Dendritic cell treated with granulocyte-macrophage colony-stimulating factor and Interleukin-4, amounts not matched to agents 40 ng/mL and 50 ng/mL, for 4 days (primary cell): ENCODE measurements at regions not wholly inside any gene's neighbourhood (a gene's known extent, or its start where the extent isn't known, plus 50 kb on each side); places are given as distances from the start of the nearest gene placed in this dataset.

Source experiments
- H3K27ac Mint-ChIP-seq: one replicate; pipeline ENCODE4 v1.8.0; 2022; ENCODE audit warnings: mild to moderate bottlenecking, mixed read lengths
- H3K27me3 Mint-ChIP-seq: one replicate; pipeline ENCODE4 v1.8.0; 2022; ENCODE audit warnings: mild to moderate bottlenecking, mixed read lengths
- H3K36me3 Mint-ChIP-seq: one replicate; pipeline ENCODE4 v1.8.0; 2022; ENCODE audit warnings: low read depth, mixed read lengths
- H3K4me1 Mint-ChIP-seq: one replicate; pipeline ENCODE4 v1.8.0; 2022; ENCODE audit warnings: low read depth, mixed read lengths
- H3K4me3 Mint-ChIP-seq: one replicate; pipeline ENCODE4 v1.8.0; 2022; ENCODE audit warnings: mild to moderate bottlenecking, moderate library complexity, mixed read lengths
- H3K9me3 Mint-ChIP-seq: one replicate; pipeline ENCODE4 v1.8.0; 2022; ENCODE audit warnings: mixed read lengths
- intact Hi-C: fragments of 100-400 bp; cut with micrococcal nuclease; formaldehyde crosslinking; loops from one replicate; pipeline ENCODE4 v1.15.0; 2022

DNA sequence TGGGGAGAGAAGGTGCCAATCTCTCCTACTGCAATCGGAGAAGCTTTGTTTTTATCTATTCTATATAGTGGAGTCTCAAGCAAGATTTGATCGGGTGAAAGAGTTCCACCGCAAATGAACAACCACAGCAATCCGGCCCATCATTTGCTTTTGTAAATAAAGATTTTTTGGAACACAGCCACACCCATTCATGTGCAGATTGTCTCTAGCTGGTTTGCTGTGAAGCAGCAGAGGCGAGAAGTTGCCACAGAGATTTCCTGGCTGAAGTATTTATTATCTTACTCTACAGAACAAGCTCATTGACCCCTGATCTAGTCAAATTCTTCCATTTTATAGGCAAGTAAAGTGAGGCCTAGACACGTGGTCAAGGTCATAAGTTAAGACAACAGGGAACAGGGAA lies 195.5 kb upstream of the TNRC6C start:
- H3K36me3 Mint-ChIP-seq, result no peaks in the 10 kb centered on the region
- no peaks in the 10 kb centered on the region for H3K4me1 Mint-ChIP-seq
- no peak overlapping the region for H3K4me3 Mint-ChIP-seq
- intact Hi-C loops, result no loop called here
- no peak overlapping the region for H3K27ac Mint-ChIP-seq
- H3K9me3 Mint-ChIP-seq, result no peaks in the 10 kb centered on the region
- peaks cover 27% of the 10 kb centered on the region for H3K27me3 Mint-ChIP-seq

DNA sequence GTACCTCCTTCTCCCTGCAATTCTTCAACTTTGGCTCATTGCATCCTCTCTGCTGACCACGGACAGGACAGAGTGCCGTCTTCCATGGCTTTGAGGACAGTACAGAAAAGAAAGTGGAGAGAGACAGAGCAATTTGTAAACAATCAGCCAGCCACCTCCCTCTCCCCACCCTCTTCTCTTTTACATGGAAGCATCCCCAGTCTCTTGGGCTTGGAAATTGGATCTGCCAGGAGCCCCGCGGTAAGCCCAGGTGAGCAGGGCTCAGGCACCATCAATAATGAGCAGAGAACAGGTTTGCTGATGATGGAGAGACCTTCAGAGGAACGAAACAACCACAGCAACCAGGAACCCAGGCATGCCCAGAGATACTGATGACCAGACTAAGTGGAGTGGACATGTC lies 194.9 kb upstream of the TNRC6C start:
- H3K9me3 Mint-ChIP-seq, result no peaks in the 10 kb centered on the region
- intact Hi-C loops, result no loop called here
- H3K4me3 Mint-ChIP-seq, result no peak overlapping the region
- no peaks in the 10 kb centered on the region for H3K36me3 Mint-ChIP-seq
- no peaks in the 10 kb centered on the region for H3K4me1 Mint-ChIP-seq
- H3K27ac Mint-ChIP-seq, result no peak overlapping the region
- H3K27me3 Mint-ChIP-seq, result peaks cover 28% of the 10 kb centered on the region

DNA sequence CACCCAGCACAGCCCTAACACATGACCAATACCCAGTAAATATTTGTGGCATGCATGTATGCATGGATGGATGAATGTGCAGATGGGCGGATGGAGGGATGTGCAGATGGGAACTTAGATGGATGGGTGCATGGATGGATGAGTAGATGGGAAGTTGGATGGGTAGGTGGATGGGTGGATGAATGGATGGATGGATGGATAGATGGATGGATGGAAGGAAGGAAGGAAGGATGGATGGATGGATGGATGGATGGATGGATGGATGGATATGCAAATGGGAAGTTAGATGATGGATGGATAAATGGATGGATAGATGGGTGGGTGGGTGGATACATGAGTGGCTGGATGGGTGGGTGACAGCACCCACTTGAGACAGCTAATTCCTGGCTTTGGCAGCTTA lies 193.2 kb upstream of the TNRC6C start:
- peaks cover 38% of the 10 kb centered on the region for H3K27me3 Mint-ChIP-seq
- H3K4me3 Mint-ChIP-seq, result no peak overlapping the region
- intact Hi-C loops, result no loop called here
- no peaks in the 10 kb centered on the region for H3K36me3 Mint-ChIP-seq
- H3K9me3 Mint-ChIP-seq, result no peaks in the 10 kb centered on the region
- H3K27ac Mint-ChIP-seq, result no peak overlapping the region
- H3K4me1 Mint-ChIP-seq, result no peaks in the 10 kb centered on the region

DNA sequence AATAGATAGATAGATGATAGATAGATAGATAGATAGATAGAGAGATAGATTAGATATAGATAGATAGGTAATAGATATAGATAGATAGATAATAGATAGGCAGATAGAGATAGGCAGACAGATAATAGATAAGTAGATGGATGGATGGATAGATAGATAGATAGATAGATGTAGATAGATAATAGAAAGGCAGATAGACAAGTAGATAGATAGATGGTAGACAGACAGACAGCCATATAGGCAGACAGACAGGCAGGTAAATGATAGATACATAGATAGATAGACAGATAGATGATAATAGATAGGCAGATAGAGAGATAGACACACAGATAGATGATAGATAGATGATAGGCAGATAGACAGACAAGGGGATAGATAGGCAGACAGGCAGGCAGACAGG lies 191.4 kb upstream of the TNRC6C start:
- Mint-ChIP-seq H3K36me3 (no peaks in the 10 kb centered on the region), H3K4me1 (peaks cover under 1% of the 10 kb centered on the region), H3K27me3 (peaks cover 50% of the 10 kb centered on the region), H3K27ac (no peak overlapping the region), H3K4me3 (no peak overlapping the region), H3K9me3 (no peaks in the 10 kb centered on the region)
- intact Hi-C loops, result no loop called here

DNA sequence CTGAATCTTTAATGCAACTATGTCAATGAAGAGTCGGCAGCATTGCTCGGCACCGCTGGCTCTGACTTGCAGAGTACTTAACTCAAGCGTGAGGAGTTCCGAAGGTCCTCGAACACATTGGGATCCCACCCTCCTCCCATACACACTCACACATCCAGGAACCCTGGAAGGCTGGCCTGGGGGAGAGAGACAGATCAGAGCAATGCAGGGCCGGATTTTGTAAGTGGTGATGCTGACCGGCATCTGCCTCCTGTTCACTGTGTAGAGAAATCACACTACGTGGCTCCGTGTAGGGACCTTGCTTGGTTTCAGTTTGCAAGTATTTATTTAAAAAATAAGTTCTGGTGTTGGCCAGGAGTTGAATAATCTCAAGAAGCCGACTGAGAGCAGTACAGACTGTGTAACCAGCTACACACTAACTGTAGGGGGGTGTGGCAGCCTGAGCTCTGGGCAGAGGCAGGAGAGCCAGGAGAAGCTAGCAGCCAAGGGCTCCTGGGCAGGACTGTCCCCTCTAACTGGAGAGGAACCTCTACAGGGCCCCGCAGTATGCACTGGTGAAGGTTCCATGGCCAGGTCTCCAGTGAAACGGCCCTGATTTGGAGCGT lies 190.2 kb upstream of the TNRC6C start:
- Mint-ChIP-seq H3K27ac (no peak overlapping the region), H3K27me3 (peaks cover 62% of the 10 kb centered on the region), H3K9me3 (no peaks in the 10 kb centered on the region), H3K4me1 (peaks cover 10% of the 10 kb centered on the region), H3K36me3 (no peaks in the 10 kb centered on the region), H3K4me3 (no peak overlapping the region)
- intact Hi-C loops, result no loop called here

DNA sequence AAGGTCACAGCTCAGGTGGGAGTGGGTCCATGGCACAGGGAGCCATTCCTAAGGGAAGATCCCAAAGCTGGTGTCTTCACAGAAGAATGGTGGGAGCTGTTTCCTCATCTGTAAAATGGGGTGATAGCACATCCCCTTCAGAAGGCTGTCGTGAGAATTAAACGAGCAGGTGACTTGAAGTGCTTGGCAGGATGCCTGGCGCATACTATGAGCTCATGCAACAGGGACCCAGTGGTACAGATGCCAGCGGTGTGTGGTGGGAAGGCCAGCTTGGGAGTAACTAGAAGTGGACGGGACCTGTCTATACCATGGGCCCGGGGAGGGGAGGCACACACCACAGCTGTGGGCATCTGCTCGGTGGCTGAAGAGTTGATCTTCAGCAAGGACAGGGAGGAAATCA lies 189.3 kb upstream of the TNRC6C start:
- intact Hi-C loops, result no loop called here
- no peak overlapping the region for H3K27ac Mint-ChIP-seq
- no peaks in the 10 kb centered on the region for H3K36me3 Mint-ChIP-seq
- H3K9me3 Mint-ChIP-seq, result no peaks in the 10 kb centered on the region
- H3K4me1 Mint-ChIP-seq, result peaks cover 10% of the 10 kb centered on the region
- H3K27me3 Mint-ChIP-seq, result peaks cover 63% of the 10 kb centered on the region
- no peak overlapping the region for H3K4me3 Mint-ChIP-seq

DNA sequence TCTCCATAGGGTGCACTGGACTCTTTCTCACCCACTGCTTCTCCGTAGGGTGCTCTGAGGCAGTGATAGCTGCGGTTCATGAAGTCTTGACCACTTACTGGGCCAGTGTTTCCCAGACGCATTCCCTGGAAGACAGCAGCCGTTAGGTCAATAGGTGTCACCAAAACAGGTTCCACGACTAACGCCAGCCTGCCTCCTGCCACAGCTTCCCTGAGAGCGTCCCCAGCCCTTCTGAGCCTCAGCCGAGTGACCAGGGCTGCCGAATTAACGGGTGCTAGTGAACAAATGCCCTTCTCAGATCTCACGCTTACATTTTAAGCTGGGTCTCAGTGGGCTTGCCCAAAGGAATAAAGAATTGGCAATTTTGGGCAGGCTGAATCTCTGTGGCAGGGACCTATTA lies 188.7 kb upstream of the TNRC6C start:
- no peak overlapping the region for H3K27ac Mint-ChIP-seq
- intact Hi-C loops, result no loop called here
- H3K27me3 Mint-ChIP-seq, result peaks cover 67% of the 10 kb centered on the region

DNA sequence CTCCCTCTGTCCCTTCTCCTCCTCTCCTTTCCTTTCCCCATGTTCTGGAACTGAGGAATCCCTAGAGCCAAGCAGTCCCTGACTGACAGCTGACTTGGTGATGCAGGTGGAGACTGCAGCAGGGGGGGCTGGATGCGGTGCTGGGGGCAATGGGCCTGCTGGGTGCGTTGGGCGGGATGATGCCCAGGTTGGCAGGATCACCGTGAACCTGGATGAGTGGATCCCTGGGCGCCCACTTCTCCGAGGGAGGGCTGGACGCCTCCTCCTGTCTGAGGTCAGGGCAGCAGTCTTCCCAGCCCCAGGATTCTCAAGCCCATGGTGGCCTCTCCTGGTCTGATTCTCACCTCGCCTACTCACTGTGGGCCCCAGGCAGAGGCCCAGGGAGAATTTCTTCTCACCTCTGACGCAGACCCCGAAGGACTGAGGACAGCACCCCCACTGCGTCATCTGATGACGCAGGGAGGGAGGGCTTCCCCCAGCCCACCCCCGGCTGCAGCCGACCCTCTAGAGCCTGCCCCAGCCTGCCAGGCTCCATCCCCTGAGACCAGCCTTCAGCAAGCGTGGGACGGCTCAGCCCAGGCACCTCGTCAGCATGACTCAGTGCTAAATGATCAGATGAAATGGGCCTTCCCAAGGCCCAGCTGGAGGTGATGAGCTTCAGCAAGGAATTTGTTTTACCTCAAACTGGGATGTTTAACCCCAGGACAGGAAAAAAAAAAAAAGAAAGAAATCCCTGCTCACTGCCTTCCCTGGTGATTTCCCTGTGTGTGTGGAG lies 188.0 kb upstream of the TNRC6C start:
- Mint-ChIP-seq H3K4me1 (peaks cover 10% of the 10 kb centered on the region), H3K9me3 (no peaks in the 10 kb centered on the region), H3K27me3 (peaks cover 61% of the 10 kb centered on the region), H3K27ac (no peak overlapping the region), H3K4me3 (no peak overlapping the region), H3K36me3 (no peaks in the 10 kb centered on the region)
- intact Hi-C loops, result no loop called here

More for the DNA sequence above, 188.7 kb upstream of the TNRC6C start:
- no peak overlapping the region for H3K4me3 Mint-ChIP-seq
- H3K36me3 Mint-ChIP-seq, result no peaks in the 10 kb centered on the region
- H3K4me1 Mint-ChIP-seq, result peaks cover 10% of the 10 kb centered on the region
- no peaks in the 10 kb centered on the region for H3K9me3 Mint-ChIP-seq

DNA sequence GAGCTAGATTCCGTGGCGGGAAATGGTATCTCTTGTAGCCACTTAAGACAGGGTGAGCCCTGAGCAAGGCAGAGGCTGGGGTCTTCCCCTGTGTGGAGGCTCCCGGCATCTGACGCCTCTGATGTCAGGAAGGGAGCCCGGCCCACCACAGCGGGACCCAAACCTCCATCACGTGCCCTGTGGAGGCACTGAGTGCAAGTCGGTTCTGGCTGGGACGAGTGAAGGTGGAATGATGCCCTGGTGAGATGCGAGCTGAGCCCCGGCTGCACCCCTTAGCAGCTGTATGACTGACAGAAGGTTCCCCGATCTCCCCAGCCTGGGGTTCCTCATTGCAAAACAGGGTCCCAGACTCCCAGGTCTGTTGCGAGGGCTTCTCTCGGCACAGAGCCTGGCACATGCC lies 187.4 kb upstream of the TNRC6C start:
- no peaks in the 10 kb centered on the region for H3K36me3 Mint-ChIP-seq
- no peak overlapping the region for H3K27ac Mint-ChIP-seq
- H3K27me3 Mint-ChIP-seq, result peaks cover 61% of the 10 kb centered on the region
- H3K4me3 Mint-ChIP-seq, result no peak overlapping the region
- peaks cover 10% of the 10 kb centered on the region for H3K4me1 Mint-ChIP-seq
- H3K9me3 Mint-ChIP-seq, result no peaks in the 10 kb centered on the region
- intact Hi-C loops, result no loop called here

DNA sequence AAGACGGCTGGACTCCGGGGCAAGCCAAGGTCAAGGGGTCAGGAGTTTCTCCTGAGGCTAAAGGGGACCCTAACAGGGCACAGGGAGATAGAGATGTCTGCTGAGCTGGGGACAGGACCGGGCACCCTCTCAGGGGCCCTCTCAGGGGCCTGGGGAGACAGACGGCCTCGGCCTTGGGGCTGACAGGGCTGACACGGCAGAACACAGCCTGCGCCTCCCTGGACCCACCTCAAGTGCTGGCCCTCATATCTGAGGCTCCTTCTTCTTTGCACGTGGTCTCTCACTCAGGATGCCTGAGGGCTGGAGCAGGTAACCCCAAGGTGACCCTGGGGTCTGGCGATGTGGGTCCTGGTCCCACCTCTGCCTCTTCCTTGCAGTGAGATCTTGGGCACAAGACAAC lies 186.9 kb upstream of the TNRC6C start:
- Mint-ChIP-seq H3K27ac (no peak overlapping the region), H3K27me3 (peaks cover 61% of the 10 kb centered on the region), H3K9me3 (no peaks in the 10 kb centered on the region), H3K36me3 (no peaks in the 10 kb centered on the region), H3K4me3 (no peak overlapping the region), H3K4me1 (peaks cover 10% of the 10 kb centered on the region)
- intact Hi-C loops, result no loop called here

DNA sequence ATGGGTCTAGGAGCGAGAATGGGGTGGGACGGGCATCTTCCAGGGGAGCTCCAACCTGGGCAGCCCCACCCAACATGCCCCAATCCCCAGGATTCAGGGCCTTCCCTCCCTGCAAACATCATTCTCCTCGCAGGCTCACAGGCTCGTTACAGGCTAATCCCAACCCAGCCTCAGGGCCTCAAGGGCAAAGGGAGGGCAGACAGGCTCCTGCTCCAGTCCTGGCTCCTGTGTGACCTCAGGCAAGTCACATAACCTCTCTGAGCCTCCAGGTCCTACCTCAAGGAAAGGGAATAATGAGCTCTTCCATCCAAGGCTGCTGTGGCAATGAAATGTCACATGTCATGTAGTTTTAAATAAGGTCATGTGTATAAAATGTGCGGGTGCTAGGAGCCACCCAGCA lies 186.5 kb upstream of the TNRC6C start:
- Mint-ChIP-seq H3K27ac (no peak overlapping the region), H3K36me3 (no peaks in the 10 kb centered on the region), H3K4me3 (no peak overlapping the region), H3K27me3 (peaks cover 58% of the 10 kb centered on the region), H3K4me1 (peaks cover 10% of the 10 kb centered on the region), H3K9me3 (no peaks in the 10 kb centered on the region)
- intact Hi-C loops, result loop anchor here (1.0 kb wide), 1 partner anchor 242 kb away; no protein-coding TSS in a partner anchor

DNA sequence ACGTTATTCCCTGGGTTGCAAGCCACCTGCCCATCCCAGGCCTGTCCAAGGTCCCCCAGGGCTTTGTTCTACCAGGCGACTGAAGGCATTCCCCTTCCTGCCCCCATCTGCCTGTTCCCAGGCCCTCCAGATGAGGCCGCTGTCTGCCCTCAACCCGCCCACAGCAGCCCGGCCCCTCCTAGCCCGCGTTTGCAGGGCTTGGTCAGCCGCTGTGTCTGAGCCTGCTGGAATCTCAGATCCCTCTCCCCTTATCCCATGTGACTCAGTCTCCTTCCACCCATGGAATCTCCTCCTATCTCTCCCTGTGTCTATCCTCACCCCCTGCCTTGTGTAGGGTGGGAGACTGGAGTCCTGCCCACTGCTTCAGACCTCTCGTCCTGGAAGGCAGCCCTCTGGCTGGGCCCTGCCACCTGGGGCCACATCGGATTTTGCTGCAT lies 186.0 kb upstream of the TNRC6C start:
- no peaks in the 10 kb centered on the region for H3K9me3 Mint-ChIP-seq
- H3K4me3 Mint-ChIP-seq, result no peak overlapping the region
- peaks cover 58% of the 10 kb centered on the region for H3K27me3 Mint-ChIP-seq
- H3K4me1 Mint-ChIP-seq, result peaks cover 10% of the 10 kb centered on the region
- H3K27ac Mint-ChIP-seq, result no peak overlapping the region
- intact Hi-C loops, result loop anchor here (1.0 kb wide), 1 partner anchor 242 kb away; no protein-coding TSS in a partner anchor
- H3K36me3 Mint-ChIP-seq, result no peaks in the 10 kb centered on the region

DNA sequence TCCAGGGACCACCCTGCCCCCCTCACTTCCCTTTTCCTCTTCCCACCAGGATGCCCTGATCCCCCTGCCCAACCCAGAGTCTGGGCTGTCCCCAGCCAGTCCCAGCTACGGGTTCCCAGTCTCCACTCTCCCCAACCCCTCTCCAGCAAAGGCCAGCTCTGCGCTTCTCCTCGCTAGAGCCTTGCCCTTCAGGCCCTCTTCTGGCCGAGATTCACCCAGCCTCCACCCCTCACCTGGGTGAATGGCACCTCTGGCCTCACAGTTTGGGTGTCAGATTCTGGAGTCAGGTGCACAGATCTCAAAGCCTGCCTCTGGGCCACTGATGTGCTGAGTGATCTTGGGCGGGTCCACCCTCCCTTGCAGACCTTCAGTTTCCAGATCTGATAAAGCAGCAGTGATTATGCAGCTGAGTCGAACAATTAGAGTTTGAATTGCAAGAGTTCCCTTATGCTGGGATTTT lies 185.6 kb upstream of the TNRC6C start:
- H3K36me3 Mint-ChIP-seq, result no peaks in the 10 kb centered on the region
- peaks cover 10% of the 10 kb centered on the region for H3K4me1 Mint-ChIP-seq
- intact Hi-C loops, result loop anchor here (1.0 kb wide), 2 partner anchors 238 to 241 kb away; no protein-coding TSS in a partner anchor
- no peak overlapping the region for H3K4me3 Mint-ChIP-seq
- H3K27ac Mint-ChIP-seq, result no peak overlapping the region
- H3K27me3 Mint-ChIP-seq, result peaks cover 57% of the 10 kb centered on the region
- no peaks in the 10 kb centered on the region for H3K9me3 Mint-ChIP-seq

DNA sequence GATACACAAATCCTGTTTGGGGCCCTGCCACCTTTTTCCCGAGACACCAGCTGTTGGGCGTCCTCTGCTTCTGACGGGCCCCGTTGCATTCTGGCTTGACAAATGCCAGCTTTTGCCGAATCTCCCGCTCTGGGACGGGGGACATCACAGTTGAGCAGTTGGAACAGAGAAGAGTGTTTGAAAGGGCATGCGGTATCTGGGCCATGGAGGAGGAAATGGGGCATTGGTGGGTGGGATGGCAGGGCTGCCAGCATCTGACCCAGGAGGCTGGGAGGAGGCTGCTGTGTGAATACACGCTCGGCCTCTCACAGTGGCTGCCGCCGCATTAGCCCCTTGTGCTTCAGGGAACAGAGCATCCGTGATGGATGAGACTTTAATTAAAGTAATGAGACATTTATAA lies 184.3 kb upstream of the TNRC6C start:
- intact Hi-C loops, result no loop called here
- Mint-ChIP-seq H3K36me3 (no peaks in the 10 kb centered on the region), H3K27me3 (peaks cover 65% of the 10 kb centered on the region), H3K4me3 (no peak overlapping the region), H3K4me1 (peaks cover 10% of the 10 kb centered on the region), H3K9me3 (no peaks in the 10 kb centered on the region), H3K27ac (no peak overlapping the region)
